HG02981 (cell line): ENCODE measurements at regions not wholly inside any gene's neighbourhood (a gene's known extent, or its start where the extent isn't known, plus 50 kb on each side); places are given as distances from the start of the nearest gene placed in this dataset.
"Not testable (repeated sequence)": the region's sequence is repeated elsewhere in the genome, so short reads cannot be mapped to it uniquely, and the experiment has no call there.

Experiments used
- ATAC-seq: cut with Tn5 transposase; IDR thresholded peaks from one replicate; pipeline ENCODE4 v1.9.1; 2021; ENCODE audit warnings: mild to moderate bottlenecking, moderate library complexity; ENCODE audit not compliant: unreplicated experiment

- ATAC-seq, result no peak
These were observed 55.1 kb downstream of the CYCS start for GRCh38 chr7:25069900-25070443.

- ATAC-seq, result no peak
These were observed 56.4 kb downstream of the CYCS start for GRCh38 chr7:25068502-25069213.

DNA sequence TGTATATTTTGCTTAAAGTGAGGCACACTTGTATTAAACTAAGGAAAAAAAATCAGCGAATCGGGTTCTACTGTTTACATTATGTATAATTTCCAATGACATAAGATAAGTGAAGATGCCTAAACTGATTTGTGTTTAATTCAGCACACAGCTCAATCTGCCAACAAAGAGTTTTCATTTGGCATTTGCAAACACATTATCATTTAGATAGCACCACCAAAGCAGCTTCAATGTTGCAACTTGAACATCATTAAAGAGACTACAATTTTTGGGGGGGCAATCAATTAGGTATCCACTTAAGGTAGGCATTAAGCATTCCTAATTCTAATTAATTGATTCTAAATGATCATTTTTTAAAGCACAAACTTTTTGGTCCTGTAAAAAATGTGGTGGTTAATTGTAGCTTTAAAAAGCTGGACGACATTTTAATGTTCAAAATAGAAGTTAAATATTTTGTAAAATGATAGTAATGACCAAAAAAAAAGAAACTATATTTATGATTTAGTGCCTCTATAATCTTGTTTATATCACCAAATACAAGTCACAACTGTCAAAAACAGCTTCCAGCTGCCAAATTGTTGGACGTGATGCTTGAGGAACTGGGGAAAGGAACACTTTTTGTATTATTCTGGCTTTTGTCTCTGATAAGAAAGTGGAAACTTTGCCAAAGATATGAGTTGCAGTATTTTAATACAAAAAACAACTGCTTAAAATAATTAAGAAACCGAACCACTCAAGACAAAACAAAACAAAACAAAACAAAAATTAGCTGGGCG lies 57.1 kb downstream of the CYCS start:
- no peak for ATAC-seq

DNA sequence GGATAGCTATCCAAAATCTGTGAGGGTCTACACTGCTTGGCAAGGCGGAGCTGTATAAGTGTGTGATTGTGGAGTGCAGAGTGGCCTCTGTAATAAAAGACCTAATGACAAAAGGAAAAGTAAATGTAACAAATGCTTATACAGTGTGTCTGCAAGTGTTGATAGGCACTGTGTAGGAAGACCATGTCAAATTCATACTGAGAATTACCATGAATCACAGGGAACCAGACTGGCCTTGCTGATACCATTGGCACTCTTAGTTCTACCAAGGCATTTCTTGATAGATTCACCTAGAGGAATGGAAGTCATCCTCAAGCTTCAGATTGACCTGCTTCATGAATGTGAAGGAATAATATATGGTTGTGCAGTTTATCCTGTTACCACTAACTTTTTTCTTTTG lies 58.8 kb downstream of the CYCS start:
- no peak for ATAC-seq

GRCh38 chr7:25062380-25062779 lies 62.7 kb downstream of the CYCS start:
- ATAC-seq, result no peak

DNA sequence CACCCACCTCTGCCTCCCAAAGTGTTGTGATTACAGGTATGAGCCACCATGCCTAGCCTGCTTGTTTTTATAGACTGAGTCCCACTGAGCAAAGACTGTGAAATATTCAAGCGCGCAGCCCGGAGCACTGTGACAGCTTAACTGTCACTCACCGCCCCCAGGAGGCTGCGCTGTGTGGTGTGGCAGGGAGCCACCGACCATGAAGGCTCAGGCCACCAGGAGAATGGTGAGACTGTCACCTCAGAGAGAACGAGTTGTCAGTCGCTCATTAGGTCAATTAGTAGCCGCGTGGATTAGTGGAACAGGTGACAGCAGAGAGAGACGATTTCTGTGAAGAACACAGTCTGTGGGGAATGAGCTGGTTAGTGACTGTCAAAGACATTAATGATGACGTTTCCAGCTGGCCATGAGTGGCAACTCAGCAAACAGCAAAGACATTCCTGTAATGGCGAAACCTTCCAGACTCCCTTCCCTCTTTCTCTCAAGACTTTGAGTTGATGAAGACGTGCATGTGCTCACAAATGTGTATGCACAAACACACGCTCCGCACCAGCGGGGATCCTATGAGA lies 64.5 kb downstream of the CYCS start:
- no peak for ATAC-seq

DNA sequence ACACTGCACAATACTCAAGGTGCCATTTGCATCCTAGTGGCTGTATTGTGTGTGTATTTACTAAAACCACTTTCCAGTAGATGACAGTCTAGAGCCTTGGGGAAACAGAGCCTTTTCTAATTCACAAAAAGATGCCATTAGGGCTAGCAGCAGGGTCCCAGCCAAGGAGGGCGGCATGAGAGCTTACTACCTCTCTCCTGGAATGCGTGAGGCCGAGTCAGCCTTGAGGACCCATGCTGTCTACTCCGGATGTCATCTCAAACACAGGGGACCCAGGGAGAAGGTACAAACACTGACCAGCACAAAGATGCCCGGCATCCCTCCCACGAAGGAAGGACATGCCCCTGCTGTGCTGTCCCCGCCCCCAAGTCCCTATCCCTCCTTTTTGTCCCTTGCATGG lies 65.5 kb downstream of the CYCS start:
- no peak for ATAC-seq

DNA sequence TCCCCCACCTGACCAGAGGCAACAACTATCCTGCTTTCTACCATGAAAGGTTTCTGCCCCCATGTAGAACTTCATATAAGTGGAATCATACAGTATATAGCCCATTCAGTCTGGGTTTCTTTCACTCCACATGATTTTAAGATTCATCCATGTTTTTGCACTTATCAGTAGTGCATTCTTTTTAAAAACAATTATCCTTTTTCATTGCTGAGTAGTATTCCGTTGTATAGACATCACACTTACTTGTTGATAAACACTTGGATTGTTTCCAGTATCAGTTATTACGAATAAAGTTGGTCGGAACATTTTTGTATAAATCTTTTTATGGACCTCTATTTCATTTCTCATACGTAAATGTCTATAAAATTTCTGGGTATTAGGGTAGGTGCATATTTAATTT lies 68.7 kb downstream of the CYCS start:
- no peak for ATAC-seq

GRCh38 chr7:25055520-25056220 lies 69.4 kb downstream of the CYCS start:
- no peak for ATAC-seq

DNA sequence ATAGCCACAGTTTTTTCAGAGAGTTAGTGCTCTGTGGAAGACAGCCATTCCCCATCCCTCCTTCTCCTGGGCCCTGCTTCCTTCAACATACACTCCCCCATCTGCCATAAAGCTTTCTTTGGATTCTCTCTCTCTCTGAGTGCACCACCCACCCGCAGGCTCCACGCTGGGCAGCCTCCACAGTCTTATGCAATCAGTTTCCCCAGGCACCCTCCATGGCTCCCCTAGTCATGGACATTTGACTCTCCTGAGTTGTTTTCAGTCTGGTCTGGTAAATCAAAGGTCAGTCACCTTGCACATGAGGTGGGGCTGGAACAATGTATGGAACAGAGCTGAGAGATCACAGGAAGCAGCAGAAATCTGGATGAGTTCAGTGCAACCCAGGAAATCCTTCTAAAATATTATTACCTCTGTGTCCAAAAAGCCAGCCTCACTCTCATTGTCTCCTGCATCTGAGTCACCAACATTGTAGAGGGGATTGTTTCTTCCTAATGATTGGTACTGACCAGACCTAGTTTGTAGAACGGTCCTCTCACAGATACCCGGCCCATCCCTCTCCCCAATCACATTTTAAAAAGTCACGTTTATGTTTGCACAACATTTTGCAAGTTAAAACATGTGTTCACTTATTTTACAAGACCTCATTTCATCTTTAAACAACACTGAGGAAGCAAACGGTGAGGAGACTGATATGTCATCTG lies 70.1 kb downstream of the CYCS start:
- ATAC-seq, result no peak

DNA sequence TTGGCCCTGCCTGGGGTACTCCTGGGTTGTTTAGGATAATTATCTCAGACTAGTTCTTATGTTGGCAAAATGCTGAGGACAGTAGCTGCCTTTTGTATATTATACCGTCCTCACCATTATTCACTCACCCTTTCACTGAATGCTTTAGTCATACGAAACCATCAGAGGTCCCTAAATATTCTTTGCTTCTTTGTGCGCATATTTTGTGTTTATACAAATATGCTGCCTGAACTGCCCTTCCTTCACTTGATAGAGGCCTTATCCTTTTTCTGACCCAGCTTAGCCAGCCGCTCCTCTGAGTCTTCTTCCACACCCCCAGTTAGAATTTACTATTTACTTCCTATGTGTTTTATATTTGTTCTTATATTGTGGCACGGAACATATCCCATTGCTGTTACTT lies 70.2 kb upstream of the OSBPL3 start:
- ATAC-seq, result no peak

DNA sequence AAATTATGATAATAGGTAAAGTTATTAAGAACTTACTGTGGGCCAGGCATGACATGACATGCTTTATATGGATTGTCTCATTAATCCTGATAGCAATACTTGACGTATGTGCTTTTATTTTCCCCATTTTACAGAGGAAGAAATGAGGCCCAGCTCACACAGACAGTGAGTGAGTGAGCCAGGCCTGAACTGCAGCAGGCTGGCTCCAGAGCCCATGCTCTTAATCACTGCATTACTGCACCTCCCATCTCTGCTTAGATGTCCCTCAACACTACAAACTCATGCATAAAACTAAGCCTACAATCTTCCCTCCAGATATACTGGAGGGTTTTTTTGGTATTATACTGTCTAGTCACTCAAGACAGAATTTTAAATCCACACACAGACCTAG lies 68.5 kb upstream of the OSBPL3 start:
- no peak for ATAC-seq

GRCh38 chr7:25047571-25048443 lies 67.8 kb upstream of the OSBPL3 start:
- ATAC-seq, result not testable (repeated sequence)

DNA sequence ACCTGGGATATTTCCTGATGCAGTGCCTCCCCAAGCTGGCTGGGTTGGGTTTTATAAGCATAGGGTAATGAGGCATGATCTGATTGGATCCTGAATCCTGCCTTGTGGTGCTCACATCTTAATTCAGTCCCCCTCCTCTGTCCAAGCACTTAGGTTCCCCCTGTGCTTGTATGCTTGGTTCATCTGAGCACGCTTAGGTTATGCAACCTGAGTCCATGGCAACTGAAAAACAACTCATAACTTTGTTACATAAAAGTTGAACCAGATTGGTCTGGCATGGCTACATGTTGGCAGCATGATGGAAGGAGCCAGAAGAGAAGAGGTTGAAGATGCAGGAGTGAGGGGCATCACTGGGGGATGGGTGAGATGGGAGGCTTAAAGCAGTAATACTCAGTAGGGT lies 57.3 kb upstream of the OSBPL3 start:
- ATAC-seq, result no peak

DNA sequence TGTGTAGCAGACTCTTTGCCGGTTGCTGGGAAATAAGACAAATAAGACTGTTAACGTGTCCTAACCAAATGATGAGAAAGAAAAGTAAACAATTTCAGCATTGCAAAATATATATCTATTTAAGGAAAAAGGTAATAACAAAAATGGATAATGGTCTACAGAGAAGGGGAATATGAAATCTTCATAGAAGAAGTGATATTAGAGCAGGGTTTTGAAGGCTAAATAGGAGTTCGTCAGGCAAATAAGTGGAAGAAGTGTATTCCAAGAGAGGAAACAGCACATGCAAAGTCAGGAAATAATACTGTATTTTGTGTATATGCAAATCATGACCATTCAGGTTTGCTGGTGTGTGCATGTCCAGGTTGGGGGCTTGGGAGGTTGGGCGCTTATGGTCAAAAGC lies 55.3 kb upstream of the OSBPL3 start:
- ATAC-seq, result no peak

DNA sequence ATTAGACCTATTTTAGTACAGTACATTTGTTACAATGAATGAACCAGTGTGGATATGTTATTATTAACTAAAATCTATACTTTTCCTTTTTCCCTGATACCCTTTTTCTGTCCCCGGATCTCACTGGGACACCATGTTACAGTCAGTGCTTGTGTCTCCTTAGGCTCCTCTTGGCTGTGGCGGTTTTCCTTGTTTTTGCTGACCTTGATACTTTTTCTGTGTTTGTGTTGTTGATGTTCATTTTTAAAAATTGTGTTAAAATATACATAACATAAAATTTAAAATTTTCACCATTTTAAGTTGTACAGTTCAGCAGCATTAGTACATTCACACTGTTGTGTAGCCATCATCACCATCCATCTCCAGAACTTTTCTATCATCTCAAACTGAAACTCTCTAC lies 54.2 kb upstream of the OSBPL3 start:
- ATAC-seq, result no peak

GRCh38 chr7:25032774-25033743 lies 53.1 kb upstream of the OSBPL3 start:
- ATAC-seq, result no peak

DNA sequence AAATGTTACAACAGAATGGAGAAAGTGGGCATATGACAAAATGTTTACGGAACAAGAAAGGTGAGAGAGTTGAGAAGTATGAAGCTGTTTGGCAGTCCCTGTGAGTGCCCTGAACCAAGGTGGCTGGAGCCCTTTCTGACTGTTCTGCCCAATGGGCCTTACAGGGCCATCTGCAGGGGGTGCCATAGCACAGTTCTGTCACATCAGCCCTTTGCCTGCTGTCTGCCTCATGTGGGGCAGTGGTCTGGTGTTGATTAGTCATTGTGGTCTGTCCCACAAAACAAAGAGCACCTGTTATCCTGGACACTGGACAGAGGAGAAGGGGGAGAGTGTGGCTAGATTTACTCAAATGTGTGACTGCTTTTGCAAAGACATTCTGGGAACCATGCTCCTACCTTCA lies 51.5 kb upstream of the OSBPL3 start:
- ATAC-seq, result peak; percentile 38

GRCh38 chr7:25031007-25031406 lies 51.0 kb upstream of the OSBPL3 start:
- peak; percentile 68 for ATAC-seq
